HG03469 (cell line): ENCODE measurements at regions not wholly inside any gene's neighbourhood (a gene's known extent, or its start where the extent isn't known, plus 50 kb on each side); places are given as distances from the start of the nearest gene placed in this dataset.

Source experiments
- ATAC-seq: cut with Tn5 transposase; IDR thresholded peaks from one replicate; pipeline ENCODE4 v1.9.1; 2021; ENCODE audit warnings: mild to moderate bottlenecking, moderate library complexity, moderate number of reproducible peaks; ENCODE audit not compliant: unreplicated experiment

GRCh38 chr4:62408454-62408853 lies 1208.3 kb downstream of the ADGRL3 start:
- no peak for ATAC-seq

- ATAC-seq: no peak
Observed at GRCh38 chr4:62407534-62407933, 1207.4 kb downstream of the ADGRL3 start.

GRCh38 chr4:62402088-62402806 lies 1202.1 kb downstream of the ADGRL3 start:
- no peak for ATAC-seq

- ATAC-seq: no peak
Observed at GRCh38 chr4:62399242-62399641, 1199.1 kb downstream of the ADGRL3 start.

- ATAC-seq: no peak
Observed at GRCh38 chr4:62398318-62398717, 1198.2 kb downstream of the ADGRL3 start.

GRCh38 chr4:62394766-62395165 lies 1194.6 kb downstream of the ADGRL3 start:
- no peak for ATAC-seq

GRCh38 chr4:62387808-62388207 lies 1187.7 kb downstream of the ADGRL3 start:
- ATAC-seq: no peak

- no peak for ATAC-seq
Observed at GRCh38 chr4:62377700-62378099, 1177.6 kb downstream of the ADGRL3 start.

- ATAC-seq: no peak
Observed at GRCh38 chr4:62377245-62377644, 1177.1 kb downstream of the ADGRL3 start.

GRCh38 chr4:62366939-62367338 lies 1166.8 kb downstream of the ADGRL3 start:
- ATAC-seq: no peak

GRCh38 chr4:62360156-62360545 lies 1160.0 kb downstream of the ADGRL3 start:
- ATAC-seq: no peak

GRCh38 chr4:62359441-62360155 lies 1159.5 kb downstream of the ADGRL3 start:
- ATAC-seq: no peak

- ATAC-seq: no peak
Observed at GRCh38 chr4:62344915-62345314, 1144.8 kb downstream of the ADGRL3 start.

GRCh38 chr4:62344474-62344873 lies 1144.3 kb downstream of the ADGRL3 start:
- no peak for ATAC-seq

GRCh38 chr4:62342346-62342745 lies 1142.2 kb downstream of the ADGRL3 start:
- no peak for ATAC-seq

- no peak for ATAC-seq
Observed at GRCh38 chr4:62328526-62328925, 1128.4 kb downstream of the ADGRL3 start.

- ATAC-seq: no peak
Observed at GRCh38 chr4:62327612-62328297, 1127.6 kb downstream of the ADGRL3 start.

- ATAC-seq: no peak
Observed at GRCh38 chr4:62324215-62324614, 1124.1 kb downstream of the ADGRL3 start.

GRCh38 chr4:62320612-62321011 lies 1120.5 kb downstream of the ADGRL3 start:
- ATAC-seq: no peak

GRCh38 chr4:62302710-62303109 lies 1102.6 kb downstream of the ADGRL3 start:
- no peak for ATAC-seq

GRCh38 chr4:62301500-62301899 lies 1101.4 kb downstream of the ADGRL3 start:
- no peak for ATAC-seq

GRCh38 chr4:62293551-62293950 lies 1093.4 kb downstream of the ADGRL3 start:
- no peak for ATAC-seq
